HG03571 (cell line): ENCODE measurements at regions not wholly inside any gene's neighbourhood (a gene's known extent, or its start where the extent isn't known, plus 50 kb on each side); places are given as distances from the start of the nearest gene placed in this dataset.
"Not testable (repeated sequence)": the region's sequence is repeated elsewhere in the genome, so short reads cannot be mapped to it uniquely, and the experiment has no call there.

Source experiments
- ATAC-seq: cut with Tn5 transposase; IDR thresholded peaks from one replicate; pipeline ENCODE4 v1.9.1; 2021; ENCODE audit not compliant: unreplicated experiment

DNA sequence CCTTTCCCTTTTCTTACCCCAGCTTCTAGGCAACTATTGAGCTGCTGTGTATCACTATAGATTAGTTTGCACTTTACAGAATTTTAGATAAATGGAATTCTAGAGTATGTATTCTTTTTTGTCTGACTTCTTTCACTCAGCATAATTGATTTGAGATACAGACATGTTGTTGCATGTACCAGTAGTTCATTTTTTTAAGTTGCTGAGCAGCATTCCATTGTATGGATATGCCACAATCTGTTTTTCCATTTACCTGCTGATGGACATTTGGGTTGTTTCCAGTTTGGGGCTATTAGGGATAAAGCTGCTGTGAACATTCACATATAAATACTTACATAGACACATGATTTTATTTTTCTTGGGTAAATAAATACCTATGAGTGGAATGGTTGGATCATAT is 135.7 kb downstream of the IGF1 start:
- ATAC-seq = no peak

- ATAC-seq = no peak
Observed at GRCh38 chr12:102343361-102344121, 136.8 kb downstream of the IGF1 start.

DNA sequence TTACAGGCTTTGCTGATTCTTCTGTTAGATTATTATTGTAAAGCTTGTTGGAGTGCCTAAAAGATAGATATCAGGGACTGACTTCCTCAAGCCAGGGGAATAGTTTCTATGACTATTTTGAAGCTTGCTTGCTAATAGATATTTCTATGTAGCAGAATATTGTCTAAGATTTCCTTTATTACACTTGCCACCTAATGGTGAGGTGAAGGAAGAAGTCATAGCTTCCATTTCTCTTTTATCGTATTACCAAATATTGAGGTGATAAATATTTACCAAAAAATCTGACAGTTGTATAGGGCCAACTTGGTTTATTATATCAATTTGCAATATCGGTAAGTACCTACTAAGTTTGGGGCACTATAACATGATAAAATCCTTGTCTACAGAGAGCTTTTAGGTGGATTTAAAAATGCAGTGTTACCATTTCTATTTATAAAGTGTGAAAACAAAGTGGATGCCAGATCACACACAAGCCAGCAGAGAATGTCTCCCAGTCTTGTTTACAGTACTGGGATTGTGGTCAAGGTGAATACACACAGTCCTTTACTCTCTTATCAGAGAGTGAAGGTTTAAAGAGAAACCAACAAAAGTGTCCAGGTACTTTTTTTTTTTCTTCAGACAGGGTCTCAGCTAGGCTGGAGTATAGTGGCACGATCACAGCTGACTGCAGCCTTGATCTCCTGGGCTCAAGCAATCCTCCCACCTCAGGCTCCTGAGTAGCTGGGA is 137.9 kb downstream of the IGF1 start:
- no peak for ATAC-seq

- ATAC-seq = no peak
Observed at GRCh38 chr12:102334765-102335164, 137.1 kb upstream of the PMCH start.

- ATAC-seq = no peak
Observed at GRCh38 chr12:102331419-102331818, 133.8 kb upstream of the PMCH start.

DNA sequence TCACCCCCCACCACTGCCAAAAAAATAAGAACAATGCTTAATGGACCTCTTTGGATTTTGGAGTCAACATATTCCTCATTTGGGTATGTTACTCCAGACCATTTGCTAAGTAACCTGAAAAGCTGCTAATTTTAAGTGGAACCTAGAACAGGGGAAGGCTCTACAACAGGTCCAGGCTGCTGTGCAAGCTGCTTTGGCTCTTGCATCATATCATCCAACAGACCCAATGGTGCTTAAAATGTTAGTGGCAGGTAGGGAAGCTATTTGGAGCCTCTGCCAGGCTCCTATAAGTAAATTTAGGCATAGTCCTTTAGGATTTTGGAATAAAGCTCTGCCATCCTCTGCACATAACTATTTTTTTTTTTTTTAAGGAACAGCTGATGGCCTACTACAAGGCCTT is 132.2 kb upstream of the PMCH start:
- no peak for ATAC-seq

DNA sequence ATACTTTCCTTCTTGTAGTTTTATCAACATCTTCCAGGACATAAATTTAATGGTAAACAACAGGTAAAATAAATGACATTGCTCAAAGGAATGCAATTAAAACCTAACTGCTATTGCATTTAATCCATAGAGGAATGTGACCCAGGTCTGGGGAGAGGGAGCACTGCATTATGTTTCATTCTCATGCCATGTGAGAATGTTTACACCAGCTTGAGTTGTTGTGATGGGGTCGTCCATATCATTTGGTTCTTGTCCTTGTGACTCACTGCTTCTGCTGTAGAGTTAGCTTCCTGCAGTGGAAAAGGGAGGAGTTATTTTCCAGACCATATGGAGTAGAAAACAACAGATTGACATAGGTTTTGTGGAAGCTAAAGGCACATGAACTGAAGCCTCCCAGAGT is 129.3 kb upstream of the PMCH start:
- ATAC-seq = no peak

GRCh38 chr12:102325108-102325507 is 127.5 kb upstream of the PMCH start:
- not testable (repeated sequence) for ATAC-seq

DNA sequence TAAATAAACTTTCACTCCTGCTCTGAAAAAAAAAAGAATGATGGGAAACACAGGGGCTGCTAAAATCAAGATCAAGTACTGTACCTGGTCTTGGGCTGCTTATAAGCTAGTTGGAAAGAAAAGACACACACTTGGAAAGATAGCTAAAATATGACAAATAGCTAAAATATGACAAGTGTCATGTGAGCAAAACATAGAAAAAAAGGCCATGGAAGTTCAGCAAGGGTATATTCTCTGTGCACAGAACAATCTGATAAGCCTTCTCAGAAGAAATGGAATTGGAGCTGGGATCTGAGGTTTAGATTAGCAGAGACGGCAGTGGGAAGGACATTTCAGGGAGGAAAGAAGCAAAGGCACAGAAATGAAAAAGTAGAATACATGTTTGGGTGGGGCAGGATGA is 126.2 kb upstream of the PMCH start:
- ATAC-seq = no peak

DNA sequence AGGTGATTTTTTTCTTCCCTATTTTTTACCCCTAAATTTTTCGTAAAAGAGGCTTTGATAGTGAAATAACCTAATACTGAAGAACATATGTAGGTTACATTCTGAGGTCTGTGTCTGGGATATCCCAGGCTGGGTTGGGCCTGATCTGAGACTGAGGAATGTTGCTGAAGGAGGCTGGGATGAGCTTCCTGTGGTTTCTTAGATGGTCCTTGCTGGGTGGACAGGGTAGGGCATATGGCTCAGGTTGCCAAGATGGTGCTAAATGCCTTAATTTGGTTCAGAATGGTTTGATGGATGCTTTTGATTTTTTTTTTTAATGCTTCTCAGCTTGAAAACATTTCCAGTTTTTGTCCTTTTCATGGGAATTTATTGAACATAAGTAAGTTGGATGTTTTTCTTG is 124.6 kb upstream of the PMCH start:
- ATAC-seq = no peak

DNA sequence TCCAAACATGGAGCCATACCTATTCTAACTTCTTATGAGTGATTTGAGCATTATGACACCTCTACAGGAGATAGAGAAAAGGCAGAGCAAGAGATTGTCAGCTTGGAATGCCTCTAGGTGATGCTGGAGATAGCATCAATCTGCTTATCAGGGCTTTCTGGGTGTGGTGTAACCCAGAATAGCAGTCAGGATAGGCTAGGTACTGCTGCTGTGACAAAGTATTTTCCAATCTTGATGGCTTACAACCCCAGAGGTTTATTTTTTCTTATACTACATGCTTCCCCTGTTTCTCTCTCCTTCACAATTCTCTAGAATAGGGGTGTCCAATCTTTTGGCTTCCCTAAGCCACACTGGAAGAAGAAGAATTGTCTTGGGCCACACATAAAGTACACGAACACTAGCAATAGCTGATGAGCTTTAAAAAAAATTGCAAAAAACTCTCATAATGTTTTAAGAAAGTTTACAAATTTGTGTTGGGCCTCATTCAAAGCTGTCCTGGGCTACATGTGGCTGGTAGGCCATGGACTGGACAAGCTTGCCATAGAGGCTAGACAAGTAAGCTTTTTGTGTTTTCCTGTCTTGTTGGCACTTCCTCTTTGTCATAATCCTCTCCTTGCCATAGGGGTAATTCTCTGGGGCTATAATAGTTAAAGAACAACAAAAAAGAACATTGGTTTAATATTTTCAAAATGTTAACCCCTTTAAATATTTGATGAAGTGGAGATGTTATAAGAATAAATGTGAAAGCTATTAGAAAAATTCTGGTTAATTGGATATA is 123.9 kb upstream of the PMCH start:
- no peak for ATAC-seq

DNA sequence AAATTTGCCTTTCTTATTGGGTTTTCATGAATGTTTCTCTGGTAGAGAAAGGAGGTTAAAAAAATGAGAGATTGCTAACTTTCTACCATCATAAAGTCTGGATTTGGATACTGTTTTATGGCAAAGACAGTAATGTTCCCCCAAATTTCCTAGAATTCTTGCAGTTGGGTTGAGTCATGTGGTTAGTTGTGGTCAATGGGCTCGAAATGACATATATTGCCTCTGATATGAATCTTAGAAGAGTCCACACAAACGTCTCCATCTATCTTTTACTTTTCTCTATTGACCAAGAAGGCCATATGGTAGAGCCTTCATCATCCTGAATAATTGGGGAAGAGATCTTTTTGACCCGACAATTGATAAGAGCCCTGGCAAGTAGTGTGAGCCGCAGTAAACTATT is 119.5 kb upstream of the PMCH start:
- no peak for ATAC-seq

- ATAC-seq = no peak
Observed at GRCh38 chr12:102316723-102317122, 119.1 kb upstream of the PMCH start.

- ATAC-seq = no peak
Observed at GRCh38 chr12:102314821-102315220, 117.2 kb upstream of the PMCH start.

DNA sequence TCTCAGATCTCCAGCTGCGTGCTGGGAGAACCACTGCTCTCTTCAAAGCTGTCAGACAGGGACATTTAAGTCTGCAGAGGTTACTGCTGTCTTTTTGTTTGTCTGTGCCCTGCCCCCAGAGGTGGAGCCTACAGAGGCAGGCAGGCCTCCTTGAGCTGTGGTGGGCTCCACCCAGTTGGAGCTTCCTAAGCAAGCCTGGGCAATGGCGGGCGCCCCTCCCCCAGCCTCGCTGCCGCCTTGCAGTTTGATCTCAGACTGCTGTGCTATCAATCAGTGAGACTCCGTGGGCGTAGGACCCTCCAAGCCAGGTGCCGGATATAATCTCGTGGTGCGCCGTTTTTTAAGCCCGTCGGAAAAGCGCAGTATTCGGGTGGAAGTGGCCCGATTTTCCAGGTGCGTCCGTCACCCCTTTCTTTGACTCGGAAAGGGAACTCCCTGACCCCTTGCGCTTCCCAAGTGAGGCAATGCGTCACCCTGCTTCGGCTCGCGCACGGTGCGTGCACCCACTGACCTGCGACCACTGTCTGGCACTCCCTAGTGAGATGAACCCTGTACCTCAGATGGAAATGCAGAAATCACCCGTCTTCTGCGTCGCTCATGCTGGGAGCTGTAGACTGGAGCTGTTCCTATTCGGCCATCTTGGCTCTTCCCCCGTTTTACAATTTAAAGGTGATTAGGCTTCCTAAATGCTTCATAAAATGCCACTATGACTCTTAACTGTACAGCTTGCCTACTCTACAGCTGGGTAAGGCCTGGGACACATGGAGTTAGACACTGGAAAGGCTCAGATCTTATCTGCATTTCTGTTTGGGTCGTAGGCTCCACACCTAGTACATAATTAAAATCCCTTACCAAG is 115.7 kb upstream of the PMCH start:
- ATAC-seq = not testable (repeated sequence)

DNA sequence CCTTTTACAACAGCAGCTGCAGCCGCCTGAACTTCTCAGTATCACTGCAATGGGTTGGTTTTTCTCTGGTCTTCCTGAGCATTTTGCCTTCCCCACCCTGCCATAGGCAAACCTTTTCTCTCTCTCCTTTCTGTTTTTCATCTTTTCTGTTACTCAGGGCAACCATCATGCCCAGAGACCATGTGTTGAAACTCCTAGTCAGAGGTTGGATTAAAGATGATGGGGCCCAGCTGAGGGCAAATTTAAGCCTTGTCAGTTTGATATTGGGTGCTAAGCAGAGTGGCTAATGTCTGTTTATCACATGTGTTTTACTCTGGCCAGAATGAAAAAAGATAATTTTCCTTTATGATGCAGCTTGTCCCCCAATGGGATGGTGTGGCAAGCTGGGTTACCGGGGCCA is 107.9 kb upstream of the PMCH start:
- ATAC-seq = no peak

DNA sequence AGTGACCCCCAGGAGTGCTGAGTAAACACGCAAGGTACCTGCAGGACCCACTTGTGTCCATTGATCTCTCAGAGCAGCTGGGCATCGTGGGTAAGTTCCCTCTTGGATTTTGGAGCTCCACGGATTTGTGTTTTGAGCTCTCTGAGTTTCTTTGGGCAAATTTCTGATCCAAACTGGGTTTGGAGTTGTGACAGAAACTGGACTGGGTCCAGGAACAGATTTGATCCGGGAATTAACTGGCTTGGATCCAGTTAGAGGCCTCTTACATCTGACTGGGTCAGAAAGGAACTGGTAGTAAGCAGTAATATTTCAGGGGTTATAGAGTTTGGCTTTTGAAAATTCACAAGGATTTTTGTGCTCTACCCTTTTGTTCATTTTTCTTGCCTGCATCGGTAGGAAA is 107.0 kb upstream of the PMCH start:
- ATAC-seq = not testable (repeated sequence)

- ATAC-seq = no peak
Observed at GRCh38 chr12:102302553-102302952, 104.9 kb upstream of the PMCH start.

DNA sequence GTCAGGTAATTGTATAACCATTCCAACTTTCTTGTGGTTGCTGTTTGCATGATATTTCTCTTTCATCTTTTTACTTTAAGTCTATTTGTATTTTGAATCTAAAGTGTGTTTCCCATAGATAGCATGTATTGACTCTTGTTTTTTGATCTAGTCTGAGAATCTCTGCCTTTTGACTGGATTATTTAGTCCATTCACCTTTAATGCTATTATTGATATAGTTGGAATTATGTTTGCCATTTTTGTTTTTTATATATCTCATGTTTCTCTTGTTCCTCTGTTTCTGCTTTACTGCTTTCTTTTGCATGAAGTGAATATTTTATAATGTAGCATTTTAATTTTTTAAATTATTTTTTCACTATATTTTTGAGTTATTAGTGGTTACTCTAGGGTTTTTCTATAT is 103.9 kb upstream of the PMCH start:
- no peak for ATAC-seq

GRCh38 chr12:102300824-102301461 is 103.3 kb upstream of the PMCH start:
- peak; percentile 64 for ATAC-seq
